VCaP (cell line): ENCODE measurements at regions not wholly inside any gene's neighbourhood (a gene's known extent, or its start where the extent isn't known, plus 50 kb on each side); places are given as distances from the start of the nearest gene placed in this dataset.

ENCODE experiments used
- H3K27ac ChIP-seq: fragments of 450-650 bp; 2 replicates; pipeline ENCODE4 v1.5.1; 2017
- TF ChIP-seq, protein P1 (sequence below): fragments of 450-650 bp; conservative IDR thresholded peaks from 2 replicates; pipeline ENCODE4 v1.5.1; 2017; ENCODE audit warnings: mild to moderate bottlenecking, moderate library complexity

DNA sequence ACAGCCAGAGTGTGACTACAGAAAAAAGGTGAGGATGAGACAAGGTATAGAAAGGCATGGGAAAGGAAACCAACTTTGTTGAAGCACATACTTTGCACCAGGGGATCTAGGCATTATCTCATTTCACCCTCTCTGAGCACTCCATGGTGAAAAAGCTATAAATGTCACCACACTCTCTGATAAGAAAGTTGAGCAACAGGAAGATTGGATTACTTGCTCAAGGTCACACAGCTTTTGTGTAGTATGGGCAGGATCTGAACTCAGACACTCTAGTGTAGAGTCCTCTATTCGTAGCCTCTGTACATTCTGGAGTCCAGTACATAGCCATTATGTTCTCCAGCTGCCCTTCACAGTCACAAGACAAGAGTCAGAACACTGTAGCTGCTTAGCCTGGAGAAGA lies 163.4 kb upstream of the SEMA6D start:
- no peak overlapping the region for H3K27ac ChIP-seq
- TF ChIP-seq, protein P1, sequence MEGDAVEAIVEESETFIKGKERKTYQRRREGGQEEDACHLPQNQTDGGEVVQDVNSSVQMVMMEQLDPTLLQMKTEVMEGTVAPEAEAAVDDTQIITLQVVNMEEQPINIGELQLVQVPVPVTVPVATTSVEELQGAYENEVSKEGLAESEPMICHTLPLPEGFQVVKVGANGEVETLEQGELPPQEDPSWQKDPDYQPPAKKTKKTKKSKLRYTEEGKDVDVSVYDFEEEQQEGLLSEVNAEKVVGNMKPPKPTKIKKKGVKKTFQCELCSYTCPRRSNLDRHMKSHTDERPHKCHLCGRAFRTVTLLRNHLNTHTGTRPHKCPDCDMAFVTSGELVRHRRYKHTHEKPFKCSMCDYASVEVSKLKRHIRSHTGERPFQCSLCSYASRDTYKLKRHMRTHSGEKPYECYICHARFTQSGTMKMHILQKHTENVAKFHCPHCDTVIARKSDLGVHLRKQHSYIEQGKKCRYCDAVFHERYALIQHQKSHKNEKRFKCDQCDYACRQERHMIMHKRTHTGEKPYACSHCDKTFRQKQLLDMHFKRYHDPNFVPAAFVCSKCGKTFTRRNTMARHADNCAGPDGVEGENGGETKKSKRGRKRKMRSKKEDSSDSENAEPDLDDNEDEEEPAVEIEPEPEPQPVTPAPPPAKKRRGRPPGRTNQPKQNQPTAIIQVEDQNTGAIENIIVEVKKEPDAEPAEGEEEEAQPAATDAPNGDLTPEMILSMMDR, result no peak

DNA sequence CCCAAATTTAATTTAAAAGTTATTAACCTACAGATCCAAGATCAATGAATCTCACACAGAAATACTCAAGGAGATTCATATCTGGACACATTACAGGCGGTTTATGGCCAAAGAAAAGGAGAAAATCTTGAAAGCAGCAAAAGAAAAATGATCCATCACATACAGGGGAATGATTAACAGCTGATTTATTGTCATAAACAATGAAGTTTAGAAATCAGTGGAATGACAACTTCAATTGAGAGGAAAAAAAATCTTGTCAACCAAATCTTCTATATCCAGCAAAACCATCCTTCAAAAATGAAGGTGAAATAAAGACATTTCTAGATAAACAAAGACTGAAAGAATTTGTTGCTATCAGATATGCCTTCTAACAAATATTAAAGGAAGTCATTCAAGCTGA lies 156.2 kb upstream of the SEMA6D start:
- TF ChIP-seq, protein P1, result no peak
- H3K27ac ChIP-seq, result no peak overlapping the region

- H3K27ac ChIP-seq, result no peak overlapping the region
- TF ChIP-seq, protein P1, result no peak
Measured at GRCh38 chr15:47565949-47566348, 151.4 kb upstream of the SEMA6D start.

- H3K27ac ChIP-seq, result no peak overlapping the region
Measured at GRCh38 chr15:47566610-47567009, 150.7 kb upstream of the SEMA6D start.

DNA sequence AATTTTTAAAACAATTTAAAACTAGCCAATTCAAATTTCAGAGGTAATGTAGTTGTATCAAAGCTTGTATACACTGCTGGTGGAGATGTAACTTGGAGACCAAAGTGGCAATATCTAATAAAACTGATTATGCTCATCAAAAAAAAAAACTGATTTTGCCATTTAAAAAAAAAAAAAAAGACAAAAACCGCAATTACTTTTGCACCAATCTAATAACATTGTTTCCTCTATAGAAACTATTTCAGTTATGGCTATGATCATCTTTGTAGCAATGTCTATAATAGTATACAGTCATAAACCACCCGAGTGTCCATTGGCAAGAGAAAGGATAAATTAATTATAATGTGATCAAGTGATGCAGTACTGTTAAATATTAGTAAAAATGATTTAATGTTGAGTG lies 149.3 kb upstream of the SEMA6D start:
- TF ChIP-seq, protein P1, result no peak
- no peak overlapping the region for H3K27ac ChIP-seq

More at GRCh38 chr15:47566610-47567009, 150.7 kb upstream of the SEMA6D start:
- TF ChIP-seq, protein P1, result no peak

DNA sequence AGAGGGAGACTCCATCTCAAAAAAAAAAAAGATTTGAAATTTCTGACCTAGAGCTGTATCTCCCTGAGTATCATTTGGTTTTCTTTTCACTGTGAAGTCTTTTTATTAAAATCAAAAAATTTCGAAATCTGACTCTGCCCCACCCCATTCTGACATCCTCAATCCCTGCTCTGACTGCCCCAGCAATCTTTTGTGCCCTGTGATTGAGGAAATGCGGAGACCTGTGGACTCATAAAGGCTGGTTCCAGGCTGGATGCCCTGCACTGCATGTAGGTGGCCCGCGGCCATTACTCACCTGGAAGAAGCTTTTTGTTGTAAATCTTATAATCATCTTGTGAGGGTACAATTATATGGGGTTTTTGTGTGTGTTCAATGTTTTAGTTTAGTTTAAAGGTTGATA lies 147.3 kb upstream of the SEMA6D start:
- H3K27ac ChIP-seq, result no peak overlapping the region
- TF ChIP-seq, protein P1, result no peak

GRCh38 chr15:47570451-47570850 lies 146.9 kb upstream of the SEMA6D start:
- no peak overlapping the region for H3K27ac ChIP-seq
- TF ChIP-seq, protein P1, result no peak
